ENCODE measurements at regions not wholly inside any gene's neighbourhood (a gene's known extent, or its start where the extent isn't known, plus 50 kb on each side); places are given as distances from the start of the nearest gene placed in this dataset.

GRCh38 chr10:88115407-88115806, 252.0 kb downstream of the PTEN start:
- DNase-seq (ENCODE audit: low read depth) = no peak
- H3K4me3 ChIP-seq (ENCODE audit: control insufficient read depth, low read depth, low read length) = no peak overlapping the region
- TF ChIP-seq CTCF (conservative IDR thresholded peaks at IDR 0.05; ENCODE audit: control insufficient read depth, insufficient read depth, low read depth, low read length) = no peak

- H3K4me3 ChIP-seq (ENCODE audit: control insufficient read depth, low read depth, low read length) = no peak overlapping the region
- DNase-seq (ENCODE audit: low read depth) = peak; percentile 89
- TF ChIP-seq CTCF (conservative IDR thresholded peaks at IDR 0.05; ENCODE audit: control insufficient read depth, insufficient read depth, low read depth, low read length) = no peak
Observed at GRCh38 chr10:88115968-88116367, 252.5 kb downstream of the PTEN start.

- TF ChIP-seq CTCF (conservative IDR thresholded peaks at IDR 0.05; ENCODE audit: control insufficient read depth, insufficient read depth, low read depth, low read length) = no peak
- no peak overlapping the region for H3K4me3 ChIP-seq (ENCODE audit: control insufficient read depth, low read depth, low read length)
- peak; percentile 71 for DNase-seq (ENCODE audit: low read depth)
Observed at GRCh38 chr10:88116481-88116880, 253.1 kb downstream of the PTEN start.

- H3K4me3 ChIP-seq (ENCODE audit: control insufficient read depth, low read depth, low read length) = no peak overlapping the region
- DNase-seq (ENCODE audit: low read depth) = no peak
- no peak for TF ChIP-seq CTCF (conservative IDR thresholded peaks at IDR 0.05; ENCODE audit: control insufficient read depth, insufficient read depth, low read depth, low read length)
Observed at GRCh38 chr10:88116971-88117626, 253.7 kb downstream of the PTEN start.

GRCh38 chr10:88117869-88118632, 254.6 kb downstream of the PTEN start:
- DNase-seq (ENCODE audit: low read depth) = no peak
- peak; percentile 11 for TF ChIP-seq CTCF (conservative IDR thresholded peaks at IDR 0.05; ENCODE audit: control insufficient read depth, insufficient read depth, low read depth, low read length)
- H3K4me3 ChIP-seq (ENCODE audit: control insufficient read depth, low read depth, low read length) = no peak overlapping the region

- H3K4me3 ChIP-seq (ENCODE audit: control insufficient read depth, low read depth, low read length) = no peak overlapping the region
- no peak for DNase-seq (ENCODE audit: low read depth)
- no peak for TF ChIP-seq CTCF (conservative IDR thresholded peaks at IDR 0.05; ENCODE audit: control insufficient read depth, insufficient read depth, low read depth, low read length)
Observed at GRCh38 chr10:88118729-88119128, 255.3 kb downstream of the PTEN start.
